ENCODE measurements at regions not wholly inside any gene's neighbourhood (a gene's known extent, or its start where the extent isn't known, plus 50 kb on each side); places are given as distances from the start of the nearest gene placed in this dataset.

- 80 to 92% methylated on average over 3 of the region's 3 CpGs for WGBS, 2 donors
- Histone ChIP-seq H3K27ac (no peak overlapping the region), H3K36me3 (no peaks in the 10 kb centered on the region), H3K27me3 (no peaks in the 10 kb centered on the region), H3K4me1 (no peaks in the 10 kb centered on the region), H3K4me3 (no peak overlapping the region), H3K9me3 (no peaks in the 10 kb centered on the region)
- no peak for DNase-seq
- no peak for FAIRE-seq
- intact Hi-C loops (cut with DNase I), result no loop called here
- no peak for ATAC-seq
- TF ChIP-seq, protein P1, sequence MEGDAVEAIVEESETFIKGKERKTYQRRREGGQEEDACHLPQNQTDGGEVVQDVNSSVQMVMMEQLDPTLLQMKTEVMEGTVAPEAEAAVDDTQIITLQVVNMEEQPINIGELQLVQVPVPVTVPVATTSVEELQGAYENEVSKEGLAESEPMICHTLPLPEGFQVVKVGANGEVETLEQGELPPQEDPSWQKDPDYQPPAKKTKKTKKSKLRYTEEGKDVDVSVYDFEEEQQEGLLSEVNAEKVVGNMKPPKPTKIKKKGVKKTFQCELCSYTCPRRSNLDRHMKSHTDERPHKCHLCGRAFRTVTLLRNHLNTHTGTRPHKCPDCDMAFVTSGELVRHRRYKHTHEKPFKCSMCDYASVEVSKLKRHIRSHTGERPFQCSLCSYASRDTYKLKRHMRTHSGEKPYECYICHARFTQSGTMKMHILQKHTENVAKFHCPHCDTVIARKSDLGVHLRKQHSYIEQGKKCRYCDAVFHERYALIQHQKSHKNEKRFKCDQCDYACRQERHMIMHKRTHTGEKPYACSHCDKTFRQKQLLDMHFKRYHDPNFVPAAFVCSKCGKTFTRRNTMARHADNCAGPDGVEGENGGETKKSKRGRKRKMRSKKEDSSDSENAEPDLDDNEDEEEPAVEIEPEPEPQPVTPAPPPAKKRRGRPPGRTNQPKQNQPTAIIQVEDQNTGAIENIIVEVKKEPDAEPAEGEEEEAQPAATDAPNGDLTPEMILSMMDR (IDR thresholded peaks at IDR 0.05), result no peak
Observed at GRCh38 chr6:135753196-135753595, 98.3 kb upstream of the PDE7B start.

GRCh38 chr6:135759831-135760230 lies 91.7 kb upstream of the PDE7B start:
- WGBS, 2 donors, result 60 to 83% methylated on average over 5 of the region's 5 CpGs
- Histone ChIP-seq H3K9me3 (no peaks in the 10 kb centered on the region), H3K36me3 (no peaks in the 10 kb centered on the region), H3K27ac (no peak overlapping the region), H3K27me3 (no peaks in the 10 kb centered on the region), H3K4me3 (no peak overlapping the region), H3K4me1 (no peaks in the 10 kb centered on the region)
- DNase-seq (peak in 1 of 6 donors; percentile 15), ATAC-seq (no peak), FAIRE-seq (no peak)
- TF ChIP-seq, protein P1 (IDR thresholded peaks at IDR 0.05), result no peak
- intact Hi-C loops (cut with DNase I), result no loop called here

DNA sequence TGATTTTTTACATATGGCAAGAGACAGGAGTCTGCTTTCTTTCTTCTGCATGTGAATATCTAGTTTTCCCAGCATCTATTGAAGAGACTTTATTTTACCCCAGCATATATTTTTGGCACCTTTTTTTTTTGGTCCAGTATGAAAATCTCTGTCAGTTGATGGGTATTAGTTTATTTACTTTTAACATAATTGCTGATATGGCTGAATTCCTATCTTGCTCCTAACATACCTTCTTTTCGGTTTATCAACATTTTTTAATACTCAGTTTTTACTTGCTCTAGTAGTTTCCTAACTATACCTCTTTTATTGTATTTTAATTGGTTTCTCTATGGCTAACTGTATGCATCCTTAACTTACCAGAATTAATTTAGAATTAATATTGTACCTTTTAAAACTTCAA lies 77.5 kb upstream of the PDE7B start:
- intact Hi-C loops (cut with DNase I), result no loop called here
- no peaks in the 10 kb centered on the region for H3K27me3 ChIP-seq
- H3K4me1 ChIP-seq, result no peaks in the 10 kb centered on the region
- no peak overlapping the region for H3K4me3 ChIP-seq
- DNase-seq (no peak), ATAC-seq (no peak), FAIRE-seq (no peak)
- H3K27ac ChIP-seq, result no peak overlapping the region
- 70 to 79% methylated on average over 1 of the region's 1 CpG for WGBS, 2 donors
- no peaks in the 10 kb centered on the region for H3K9me3 ChIP-seq
- H3K36me3 ChIP-seq, result no peaks in the 10 kb centered on the region
- TF ChIP-seq, protein P1 (IDR thresholded peaks at IDR 0.05), result no peak

GRCh38 chr6:135779213-135779612 lies 72.3 kb upstream of the PDE7B start:
- Histone ChIP-seq H3K4me3 (no peak overlapping the region), H3K4me1 (no peaks in the 10 kb centered on the region), H3K27ac (no peak overlapping the region), H3K27me3 (no peaks in the 10 kb centered on the region), H3K9me3 (no peaks in the 10 kb centered on the region), H3K36me3 (no peaks in the 10 kb centered on the region)
- DNase-seq, result no peak
- FAIRE-seq, result no peak
- 62 to 81% methylated on average over 2 of the region's 2 CpGs for WGBS, 2 donors
- intact Hi-C loops (cut with DNase I), result no loop called here
- no peak for ATAC-seq
- TF ChIP-seq, protein P1 (IDR thresholded peaks at IDR 0.05), result no peak

GRCh38 chr6:135780326-135780725 lies 71.2 kb upstream of the PDE7B start:
- 73 to 93% methylated on average over 1 of the region's 1 CpG for WGBS, 2 donors
- intact Hi-C loops (cut with DNase I), result no loop called here
- DNase-seq, result no peak
- no peaks in the 10 kb centered on the region for H3K9me3 ChIP-seq
- no peaks in the 10 kb centered on the region for H3K4me1 ChIP-seq
- H3K27me3 ChIP-seq, result no peaks in the 10 kb centered on the region
- FAIRE-seq, result no peak
- TF ChIP-seq, protein P1 (IDR thresholded peaks at IDR 0.05), result no peak
- H3K4me3 ChIP-seq, result no peak overlapping the region
- H3K27ac ChIP-seq, result no peak overlapping the region
- no peaks in the 10 kb centered on the region for H3K36me3 ChIP-seq
- no peak for ATAC-seq
